ENCODE measurements at regions not wholly inside any gene's neighbourhood (a gene's known extent, or its start where the extent isn't known, plus 50 kb on each side); places are given as distances from the start of the nearest gene placed in this dataset.

DNA sequence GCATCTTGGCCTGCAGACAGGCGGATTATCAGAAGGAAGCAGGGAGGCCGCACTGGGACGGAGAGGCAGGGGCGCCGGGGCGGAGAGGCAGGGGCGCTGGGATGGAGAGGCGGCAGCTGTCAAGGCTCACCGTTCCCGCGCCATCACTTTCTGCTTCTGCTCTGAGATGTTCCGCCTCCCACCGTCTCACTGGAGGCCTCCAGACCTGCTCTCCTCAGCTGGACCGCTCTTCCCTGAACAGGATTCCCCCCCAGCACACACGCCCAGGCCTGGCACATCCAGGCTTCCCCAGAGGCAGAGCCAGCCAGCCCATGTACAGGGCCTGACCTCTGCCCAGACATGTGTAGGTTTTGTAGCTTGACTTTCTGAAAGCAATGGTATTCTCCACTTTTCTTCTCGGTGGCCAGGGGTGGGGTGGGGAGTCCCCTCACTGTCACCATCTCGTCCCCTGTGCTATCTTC, 84.1 kb downstream of the RIPK4 start:
- TF ChIP-seq, protein P1, sequence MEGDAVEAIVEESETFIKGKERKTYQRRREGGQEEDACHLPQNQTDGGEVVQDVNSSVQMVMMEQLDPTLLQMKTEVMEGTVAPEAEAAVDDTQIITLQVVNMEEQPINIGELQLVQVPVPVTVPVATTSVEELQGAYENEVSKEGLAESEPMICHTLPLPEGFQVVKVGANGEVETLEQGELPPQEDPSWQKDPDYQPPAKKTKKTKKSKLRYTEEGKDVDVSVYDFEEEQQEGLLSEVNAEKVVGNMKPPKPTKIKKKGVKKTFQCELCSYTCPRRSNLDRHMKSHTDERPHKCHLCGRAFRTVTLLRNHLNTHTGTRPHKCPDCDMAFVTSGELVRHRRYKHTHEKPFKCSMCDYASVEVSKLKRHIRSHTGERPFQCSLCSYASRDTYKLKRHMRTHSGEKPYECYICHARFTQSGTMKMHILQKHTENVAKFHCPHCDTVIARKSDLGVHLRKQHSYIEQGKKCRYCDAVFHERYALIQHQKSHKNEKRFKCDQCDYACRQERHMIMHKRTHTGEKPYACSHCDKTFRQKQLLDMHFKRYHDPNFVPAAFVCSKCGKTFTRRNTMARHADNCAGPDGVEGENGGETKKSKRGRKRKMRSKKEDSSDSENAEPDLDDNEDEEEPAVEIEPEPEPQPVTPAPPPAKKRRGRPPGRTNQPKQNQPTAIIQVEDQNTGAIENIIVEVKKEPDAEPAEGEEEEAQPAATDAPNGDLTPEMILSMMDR (IDR thresholded peaks at IDR 0.05), result no peak
- TF ChIP-seq EZH2 (IDR thresholded peaks at IDR 0.05; ENCODE audit: borderline replicate concordance, insufficient read depth, low read depth, low read length, poor library complexity, severe bottlenecking), result no peak
